ENCODE measurements at regions not wholly inside any gene's neighbourhood (a gene's known extent, or its start where the extent isn't known, plus 50 kb on each side); places are given as distances from the start of the nearest gene placed in this dataset.
"Not testable (repeated sequence)": the region's sequence is repeated elsewhere in the genome, so short reads cannot be mapped to it uniquely, and the experiment has no call there.

DNA sequence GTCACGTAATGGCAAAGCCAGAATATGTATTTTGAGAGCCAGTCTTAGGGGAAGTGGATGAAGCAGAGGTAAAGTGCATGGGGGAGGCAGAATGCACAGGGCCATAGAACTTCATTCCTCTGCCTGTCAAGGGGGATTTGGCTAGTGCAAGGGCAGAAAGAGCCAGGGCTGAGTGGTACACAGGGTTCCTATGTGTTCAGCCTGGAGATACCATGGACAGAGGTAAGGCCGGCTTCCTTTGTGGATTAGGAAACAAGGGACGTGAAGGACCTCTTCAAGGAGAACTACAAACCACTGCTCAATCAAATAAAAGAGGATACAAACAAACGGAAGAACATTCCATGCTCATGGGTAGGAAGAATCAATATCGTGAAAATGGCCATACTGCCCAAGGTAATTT, 241.1 kb upstream of the ELAVL2 start:
- TF ChIP-seq, protein P1, sequence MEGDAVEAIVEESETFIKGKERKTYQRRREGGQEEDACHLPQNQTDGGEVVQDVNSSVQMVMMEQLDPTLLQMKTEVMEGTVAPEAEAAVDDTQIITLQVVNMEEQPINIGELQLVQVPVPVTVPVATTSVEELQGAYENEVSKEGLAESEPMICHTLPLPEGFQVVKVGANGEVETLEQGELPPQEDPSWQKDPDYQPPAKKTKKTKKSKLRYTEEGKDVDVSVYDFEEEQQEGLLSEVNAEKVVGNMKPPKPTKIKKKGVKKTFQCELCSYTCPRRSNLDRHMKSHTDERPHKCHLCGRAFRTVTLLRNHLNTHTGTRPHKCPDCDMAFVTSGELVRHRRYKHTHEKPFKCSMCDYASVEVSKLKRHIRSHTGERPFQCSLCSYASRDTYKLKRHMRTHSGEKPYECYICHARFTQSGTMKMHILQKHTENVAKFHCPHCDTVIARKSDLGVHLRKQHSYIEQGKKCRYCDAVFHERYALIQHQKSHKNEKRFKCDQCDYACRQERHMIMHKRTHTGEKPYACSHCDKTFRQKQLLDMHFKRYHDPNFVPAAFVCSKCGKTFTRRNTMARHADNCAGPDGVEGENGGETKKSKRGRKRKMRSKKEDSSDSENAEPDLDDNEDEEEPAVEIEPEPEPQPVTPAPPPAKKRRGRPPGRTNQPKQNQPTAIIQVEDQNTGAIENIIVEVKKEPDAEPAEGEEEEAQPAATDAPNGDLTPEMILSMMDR (IDR thresholded peaks at IDR 0.05): not testable (repeated sequence)
- TF ChIP-seq POLR2A (IDR thresholded peaks at IDR 0.05): not testable (repeated sequence)
